HUES6 (cell line): ENCODE measurements at regions not wholly inside any gene's neighbourhood (a gene's known extent, or its start where the extent isn't known, plus 50 kb on each side); places are given as distances from the start of the nearest gene placed in this dataset.
A peak's percentile ranks its signal among the peaks of the same experiment; 100 is the strongest.
"Not testable (repeated sequence)": the region's sequence is repeated elsewhere in the genome, so short reads cannot be mapped to it uniquely, and the experiment has no call there.

Experiments used
- H3K27ac ChIP-seq: 2 replicates; pipeline ENCODE4 v1.7.0; 2013; ENCODE audit warnings: low read depth, mild to moderate bottlenecking, low read length, inconsistent platforms
- H3K27me3 ChIP-seq: 2 replicates; pipeline ENCODE4 v1.6.1; 2013; ENCODE audit warnings: low read length; ENCODE audit not compliant: control insufficient read depth, insufficient read depth
- H3K36me3 ChIP-seq: 2 replicates; pipeline ENCODE4 v1.6.1; 2013; ENCODE audit warnings: low read length; ENCODE audit not compliant: control insufficient read depth, insufficient read depth
- H3K4me1 ChIP-seq: 2 replicates; pipeline ENCODE4 v1.6.1; 2013; ENCODE audit warnings: low read length; ENCODE audit not compliant: control insufficient read depth, insufficient read depth
- H3K4me3 ChIP-seq: 2 replicates; pipeline ENCODE4 v1.5.1; 2013; ENCODE audit warnings: low read depth, low read length
- H3K9ac ChIP-seq: one replicate; pipeline ENCODE4 v1.6.1; 2013; ENCODE audit warnings: mild to moderate bottlenecking, low read length
- H3K9me3 ChIP-seq: 2 replicates; pipeline ENCODE4 v1.6.1; 2013; ENCODE audit warnings: low read depth, low read length; ENCODE audit not compliant: control insufficient read depth, insufficient read depth

GRCh38 chr10:31679936-31680335 lies 248.7 kb downstream of the ARHGAP12 start:
- Histone ChIP-seq H3K9me3 (peaks cover 66% of the 10 kb centered on the region), H3K36me3 (no peaks in the 10 kb centered on the region), H3K9ac (no peak overlapping the region), H3K27me3 (no peaks in the 10 kb centered on the region), H3K27ac (no peak overlapping the region), H3K4me1 (peaks cover 15% of the 10 kb centered on the region), H3K4me3 (no peak overlapping the region)

GRCh38 chr10:31678575-31679516 lies 249.8 kb downstream of the ARHGAP12 start:
- Histone ChIP-seq H3K36me3 (no peaks in the 10 kb centered on the region), H3K9ac (no peak overlapping the region), H3K27me3 (no peaks in the 10 kb centered on the region), H3K27ac (no peak overlapping the region), H3K4me1 (peaks cover 15% of the 10 kb centered on the region), H3K9me3 (peaks cover 68% of the 10 kb centered on the region), H3K4me3 (no peak overlapping the region)

GRCh38 chr10:31678139-31678536 lies 250.5 kb downstream of the ARHGAP12 start:
- Histone ChIP-seq H3K4me3 (peak overlapping the region; percentile 30; the same call in 1 of the 2 replicates), H3K27ac (no peak overlapping the region), H3K9me3 (peaks cover 65% of the 10 kb centered on the region), H3K4me1 (peaks cover 15% of the 10 kb centered on the region), H3K9ac (peak overlapping the region; percentile 51), H3K27me3 (no peaks in the 10 kb centered on the region), H3K36me3 (no peaks in the 10 kb centered on the region)

- Histone ChIP-seq H3K4me1 (peaks cover 15% of the 10 kb centered on the region), H3K9ac (peak overlapping the region; percentile 51), H3K9me3 (peaks cover 60% of the 10 kb centered on the region), H3K27me3 (no peaks in the 10 kb centered on the region), H3K27ac (peak overlapping the region; percentile 43; the same call in 1 of the 2 replicates), H3K36me3 (no peaks in the 10 kb centered on the region), H3K4me3 (peak overlapping the region; percentile 30; the same call in 1 of the 2 replicates)
Observed at GRCh38 chr10:31677195-31678138, 251.2 kb downstream of the ARHGAP12 start.

GRCh38 chr10:31675726-31676125 lies 252.9 kb downstream of the ARHGAP12 start:
- Histone ChIP-seq H3K9ac (no peak overlapping the region), H3K9me3 (peaks cover 55% of the 10 kb centered on the region), H3K27me3 (no peaks in the 10 kb centered on the region), H3K27ac (no peak overlapping the region), H3K4me3 (no peak overlapping the region), H3K36me3 (no peaks in the 10 kb centered on the region), H3K4me1 (peaks cover 15% of the 10 kb centered on the region)

GRCh38 chr10:31669357-31669756 lies 259.3 kb downstream of the ARHGAP12 start:
- Histone ChIP-seq H3K27me3 (no peaks in the 10 kb centered on the region), H3K4me1 (peaks cover 27% of the 10 kb centered on the region), H3K36me3 (no peaks in the 10 kb centered on the region), H3K9me3 (peaks cover 22% of the 10 kb centered on the region), H3K4me3 (no peak overlapping the region), H3K27ac (no peak overlapping the region), H3K9ac (no peak overlapping the region)

GRCh38 chr10:31668326-31668725 lies 260.3 kb downstream of the ARHGAP12 start:
- no peak overlapping the region for H3K27ac ChIP-seq
- H3K9me3 ChIP-seq, result peaks cover 15% of the 10 kb centered on the region; the same call in 1 of the 2 replicates
- H3K27me3 ChIP-seq, result no peaks in the 10 kb centered on the region
- H3K36me3 ChIP-seq, result no peaks in the 10 kb centered on the region
- no peak overlapping the region for H3K9ac ChIP-seq
- no peak overlapping the region for H3K4me3 ChIP-seq
- H3K4me1 ChIP-seq, result peaks cover 27% of the 10 kb centered on the region

- Histone ChIP-seq H3K4me1 (peaks cover 27% of the 10 kb centered on the region), H3K27ac (peak overlapping the region; percentile 80; the same call in 1 of the 2 replicates)
- not testable (repeated sequence) for H3K27me3 ChIP-seq, H3K36me3 ChIP-seq, H3K9ac ChIP-seq, H3K9me3 ChIP-seq, H3K4me3 ChIP-seq
Observed at GRCh38 chr10:31665764-31666279, 262.8 kb downstream of the ARHGAP12 start.

GRCh38 chr10:31664803-31665202 lies 263.8 kb downstream of the ARHGAP12 start:
- Histone ChIP-seq H3K27me3 (no peaks in the 10 kb centered on the region), H3K4me1 (peaks cover 35% of the 10 kb centered on the region), H3K9me3 (no peaks in the 10 kb centered on the region; the same call in 1 of the 2 replicates), H3K36me3 (no peaks in the 10 kb centered on the region), H3K4me3 (no peak overlapping the region), H3K27ac (0 out of 2 replicates have a peak overlapping the region, but pooled peaks have one; percentile 12), H3K9ac (no peak overlapping the region)

- not testable (repeated sequence) for H3K4me3 ChIP-seq, H3K9me3 ChIP-seq, H3K27ac ChIP-seq, H3K36me3 ChIP-seq, H3K27me3 ChIP-seq, H3K9ac ChIP-seq
- H3K4me1 ChIP-seq, result peaks cover 41% of the 10 kb centered on the region
Observed at GRCh38 chr10:31664071-31664470, 264.6 kb downstream of the ARHGAP12 start.
